HepG2 (cell line): ENCODE measurements at regions not wholly inside any gene's neighbourhood (a gene's known extent, or its start where the extent isn't known, plus 50 kb on each side); places are given as distances from the start of the nearest gene placed in this dataset.

Experiments
- ATAC-seq: fragments of 200-7000 bp; cut with Tn5 transposase; 3 replicates; pipeline ENCODE4 v1.9.1; 2020; ENCODE audit warnings: mild to moderate bottlenecking, moderate library complexity
- BruUV-seq: library from RNA; stranded (reverse); fragments of 400-500 nt; replicated peaks from 2 replicates; lab custom pipeline; 2021; lab: Mats Ljungman, UMichigan
- CTCF ChIA-PET: fragments of 300-600 bp; formaldehyde crosslinking; extraction: SDS; loops from one replicate; lab custom pipeline; 2021; ENCODE audit warnings: low total read pairs, inconsistent platforms, low intra/inter-chr PET ratio; lab: Yijun Ruan, JAX
- POLR2A ChIA-PET: fragments of 350-600 bp; sonication (Branson Sonifier 250); formaldehyde crosslinking; loops from one replicate; lab custom pipeline; 2020; ENCODE audit warnings: antibody characterized with exemption, inconsistent platforms; lab: Yijun Ruan, JAX
- DNase-seq: peaks from one replicate; pipeline ENCODE4 v3.0.0-alpha.2; 2015; ENCODE audit warnings: low spot score
- FAIRE-seq: peaks from 3 replicates; lab custom pipeline; 2011; peaks lifted over from hg19 to GRCh38; lab: Jason Lieb, UNC
- H2AFZ ChIP-seq: one replicate; pipeline ENCODE4 v1.6.1; 2011; ENCODE audit warnings: low read length, inconsistent platforms
- H3K27ac ChIP-seq: fragments of 300-600 bp; 3 replicates; pipeline ENCODE4 v1.8.0; 2011; ENCODE audit warnings: mixed run types, mild to moderate bottlenecking, mixed read lengths, low read length, inconsistent platforms; ENCODE audit not compliant: insufficient read depth; ENCODE audit errors: extremely low read length
- H3K27me3 ChIP-seq, 2 experiments: fragments of 200-600 bp in 1 of 2; 2 replicates in 1 of 2; 3 replicates in 1 of 2; pipeline versions ENCODE4 v1.6.0 to v1.8.0; 2011; ENCODE audit warnings: low read length in 2 of 2, mild to moderate bottlenecking in 2 of 2, moderate library complexity in 2 of 2, inconsistent platforms in 1 of 2; ENCODE audit not compliant: insufficient read depth in 2 of 2, control insufficient read depth in 1 of 2
- H3K36me3 ChIP-seq, 2 experiments: fragments of 200-600 bp in 1 of 2; replicated peaks in 1 of 2; 2 replicates in 1 of 2; 3 replicates in 1 of 2; pipeline versions ENCODE4 v1.5.1 to v1.8.0; 2011; ENCODE audit warnings: low read length in 2 of 2, inconsistent platforms in 1 of 2; ENCODE audit not compliant: insufficient read depth in 2 of 2, control insufficient read depth in 1 of 2
- H3K4me1 ChIP-seq: 2 replicates; pipeline ENCODE4 v1.5.1; 2012; ENCODE audit warnings: low read length, inconsistent platforms; ENCODE audit not compliant: insufficient read depth
- H3K4me2 ChIP-seq: 2 replicates; pipeline ENCODE4 v1.6.0; 2011; ENCODE audit warnings: low read depth, low read length, inconsistent platforms
- H3K4me3 ChIP-seq, 3 experiments: fragments of 200-600 bp in 1 of 3; sonication (generic), shearing (Covaris generic) in 1 of 3; replicated peaks in 1 of 3; 2 replicates each; pipeline ENCODE4 v1.5.1; 2011 to 2016; ENCODE audit warnings: low read length in 3 of 3, inconsistent platforms in 2 of 3, low read depth in 2 of 3, mild to moderate bottlenecking in 2 of 3, control low read depth in 1 of 3, mixed read lengths in 1 of 3; ENCODE audit not compliant: insufficient read depth in 1 of 3
- H3K79me2 ChIP-seq: one replicate; pipeline ENCODE4 v1.6.1; 2011; ENCODE audit warnings: low read length, inconsistent platforms; ENCODE audit not compliant: insufficient read depth
- H3K9ac ChIP-seq: 2 replicates; pipeline ENCODE4 v1.6.0; 2011; ENCODE audit warnings: mild to moderate bottlenecking, low read depth, low read length, inconsistent platforms; ENCODE audit not compliant: insufficient read depth
- H3K9me3 ChIP-seq: 2 replicates; pipeline ENCODE4 v1.5.1; 2012; ENCODE audit warnings: mild to moderate bottlenecking, low read length
- H4K20me1 ChIP-seq: 2 replicates; pipeline ENCODE4 v1.6.0; 2011; ENCODE audit warnings: inconsistent platforms, mild to moderate bottlenecking, low read length, moderate library complexity; ENCODE audit not compliant: insufficient read depth
- HNF4A ChIP-seq: sonication (generic); formaldehyde crosslinking; IDR thresholded peaks from 2 replicates; pipeline ENCODE4 v1.4.0; 2020; ENCODE audit warnings: missing genetic modification reagents
- HNF4G ChIP-seq, 2 experiments: sonication (generic) in 1 of 2; formaldehyde crosslinking in 1 of 2; IDR thresholded peaks; 2 replicates each; pipeline versions ENCODE4 v1.4.0 to v1.6.1; 2011 to 2020; ENCODE audit warnings: borderline replicate concordance in 2 of 2, low read depth in 2 of 2, mild to moderate bottlenecking in 2 of 2, low read length in 1 of 2, missing genetic modification reagents in 1 of 2, moderate library complexity in 1 of 2
- MIER2 ChIP-seq: IDR thresholded peaks from 2 replicates; pipeline ENCODE4 v1.6.1; 2016; ENCODE audit warnings: missing biosample characterization, missing genetic modification reagents
- NFE2 ChIP-seq: sonication (generic); formaldehyde crosslinking; IDR thresholded peaks from 2 replicates; pipeline ENCODE4 v1.4.0; 2020; ENCODE audit warnings: missing genetic modification reagents
- RFXAP ChIP-seq: sonication (generic); formaldehyde crosslinking; IDR thresholded peaks from 2 replicates; pipeline ENCODE4 v1.4.0; 2020; ENCODE audit warnings: missing genetic modification reagents, borderline replicate concordance
- SOX13 ChIP-seq, 3 experiments: fragments of 450-650 bp in 1 of 3; sonication (generic) in 1 of 3; formaldehyde crosslinking in 1 of 3; IDR thresholded peaks in 2 of 3; conservative IDR thresholded peaks in 1 of 3; 2 replicates each; pipeline versions ENCODE4 v1.5.0 to v1.6.1; 2016 to 2020; ENCODE audit warnings: antibody characterized with exemption in 1 of 3, mild to moderate bottlenecking in 1 of 3, missing compliant biosample characterization in 1 of 3, missing genetic modification reagents in 1 of 3, moderate library complexity in 1 of 3
- ZNF354B ChIP-seq: sonication (generic); formaldehyde crosslinking; IDR thresholded peaks from 2 replicates; pipeline ENCODE4 v1.8.0; 2022; ENCODE audit warnings: mild to moderate bottlenecking, missing genetic modification reagents
- ZNF44 ChIP-seq: sonication (generic); formaldehyde crosslinking; IDR thresholded peaks from 2 replicates; pipeline ENCODE4 v1.5.1; 2020; ENCODE audit warnings: mild to moderate bottlenecking, missing genetic modification reagents
- ZNF460 ChIP-seq: sonication (generic); formaldehyde crosslinking; IDR thresholded peaks from 2 replicates; pipeline ENCODE4 v1.5.1; 2020; ENCODE audit warnings: missing genetic modification reagents, mild to moderate bottlenecking, borderline replicate concordance
- ZNF782 ChIP-seq: sonication (generic); formaldehyde crosslinking; IDR thresholded peaks from 2 replicates; pipeline ENCODE4 v1.4.0; 2020; ENCODE audit warnings: missing genetic modification reagents, mild to moderate bottlenecking, borderline replicate concordance
- WGBS: methylation state at CpG from one replicate; pipeline ENCODE4 v1.1.6; 2017; ENCODE audit warnings: low lambda C conversion rate; 5-methylcytosine and 5-hydroxymethylcytosine counted together
- in situ Hi-C: cut with HindIII; loops from 2 replicates; pipeline ENCODE4 v1.10.0; 2017; ENCODE audit warnings: low pct_unique_long_range_greater_than_20kb; ENCODE audit not compliant: extremely low pct_ligation_motif_present
- intact Hi-C: fragments of 100-400 bp; cut with micrococcal nuclease; formaldehyde crosslinking; loops from one replicate; pipeline ENCODE4 v1.10.0; 2022; ENCODE audit not compliant: unreplicated experiment
- TF ChIP-seq, protein P1 (sequence below): sonication (generic); formaldehyde crosslinking; IDR thresholded peaks from 2 replicates; pipeline ENCODE4 v1.4.0; 2020; ENCODE audit warnings: mild to moderate bottlenecking, missing genetic modification reagents, borderline replicate concordance
- TF ChIP-seq, protein P2 (sequence below): sonication (generic); formaldehyde crosslinking; IDR thresholded peaks from 2 replicates; pipeline ENCODE4 v1.4.0; 2020; ENCODE audit warnings: missing genetic modification reagents, mild to moderate bottlenecking, borderline replicate concordance
- TF ChIP-seq, protein P3 (sequence below): sonication (generic); formaldehyde crosslinking; conservative IDR thresholded peaks from 2 replicates; pipeline ENCODE4 v1.5.0; 2020; ENCODE audit warnings: missing genetic modification reagents

DNA sequence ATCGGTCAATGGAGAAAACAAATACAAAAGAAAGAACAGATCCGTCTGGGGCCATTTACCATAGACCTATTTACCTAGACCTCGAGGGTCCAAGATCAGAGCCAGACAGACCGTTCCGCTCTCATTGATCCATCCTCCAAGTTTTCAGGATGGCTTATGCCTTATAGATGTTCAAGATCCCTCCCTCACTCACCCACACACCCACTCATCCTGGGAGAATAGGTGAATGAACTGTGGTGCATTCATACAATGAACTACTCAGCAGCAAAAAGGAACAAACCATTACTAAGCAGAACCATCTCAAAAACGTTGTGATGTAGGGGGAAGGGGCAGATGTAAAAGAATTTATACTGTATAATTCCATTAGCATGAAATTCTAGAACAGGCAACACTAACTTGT is 125.1 kb upstream of the RREB1 start (continued):
- no peak for TF ChIP-seq MIER2 (CRISPR knock-in tag)

DNA sequence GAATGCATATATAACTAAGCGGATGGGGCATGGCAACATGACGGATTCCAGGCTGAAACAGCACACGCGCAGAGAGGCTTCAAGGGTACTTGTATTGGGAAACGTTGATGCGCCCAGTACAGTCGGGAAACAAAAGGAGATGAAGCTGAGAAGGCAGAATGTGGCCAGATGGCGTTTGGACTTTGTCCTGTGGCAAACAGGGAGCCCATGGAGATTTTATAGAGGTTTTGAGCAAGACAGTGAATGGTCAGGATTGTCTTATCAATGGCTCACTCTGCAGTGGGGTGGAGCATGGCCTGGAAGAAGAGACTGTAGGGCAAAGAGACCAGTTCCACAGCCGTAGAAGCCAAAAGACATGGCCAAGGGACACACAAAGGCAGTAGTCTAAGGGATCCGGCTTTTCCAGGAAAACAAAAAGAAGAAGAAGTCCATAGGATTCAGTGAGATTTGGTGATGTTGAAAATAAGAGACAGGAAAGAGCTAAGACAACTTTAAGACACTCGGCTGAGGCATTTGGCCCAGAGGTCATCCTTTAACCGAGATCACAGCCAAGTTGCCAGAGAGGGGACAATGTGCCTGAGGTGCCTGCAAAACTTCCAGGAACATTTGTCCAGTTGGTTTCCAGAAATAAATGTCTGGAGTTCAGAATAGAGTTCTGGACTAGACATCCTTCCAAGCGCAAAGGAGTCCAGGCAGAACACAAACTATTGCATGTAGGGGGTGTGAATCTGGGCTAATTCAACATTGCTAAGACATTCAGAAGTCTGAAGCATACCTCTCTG is 123.0 kb upstream of the RREB1 start:
- CTCF ChIA-PET = no interaction called here
- 43% methylated on average over 13 of the region's 13 CpGs for WGBS
- no peak overlapping the region for H3K4me3 ChIP-seq
- DNase-seq (peak; percentile 38), ATAC-seq (peak; percentile 55), FAIRE-seq (no peak)
- BruUV-seq = no TSS peak
- no peaks in the 10 kb centered on the region for H3K79me2 ChIP-seq
- no peak overlapping the region for H3K4me2 ChIP-seq
- peaks cover 10% of the 10 kb centered on the region for H3K4me1 ChIP-seq
- intact Hi-C loops = no loop called here
- POLR2A ChIA-PET = no interaction called here
- no peak overlapping the region for H3K27ac ChIP-seq
- H3K27me3 ChIP-seq = peaks cover 0 to 18% of the 10 kb centered on the region in 2 experiments; a peak in 2 of 5 replicates
- no peak overlapping the region for H3K9ac ChIP-seq
- no peaks in the 10 kb centered on the region for H3K9me3 ChIP-seq
- H3K36me3 ChIP-seq = no peaks in the 10 kb centered on the region
- H2AFZ ChIP-seq = no peak overlapping the region
- no peaks in the 10 kb centered on the region for H4K20me1 ChIP-seq
- in situ Hi-C loops = no loop called here
- TF ChIP-seq NFE2 (CRISPR knock-in tag) = no peak
- no peak for TF ChIP-seq ZNF782 (CRISPR knock-in tag)
- TF ChIP-seq, protein P1, sequence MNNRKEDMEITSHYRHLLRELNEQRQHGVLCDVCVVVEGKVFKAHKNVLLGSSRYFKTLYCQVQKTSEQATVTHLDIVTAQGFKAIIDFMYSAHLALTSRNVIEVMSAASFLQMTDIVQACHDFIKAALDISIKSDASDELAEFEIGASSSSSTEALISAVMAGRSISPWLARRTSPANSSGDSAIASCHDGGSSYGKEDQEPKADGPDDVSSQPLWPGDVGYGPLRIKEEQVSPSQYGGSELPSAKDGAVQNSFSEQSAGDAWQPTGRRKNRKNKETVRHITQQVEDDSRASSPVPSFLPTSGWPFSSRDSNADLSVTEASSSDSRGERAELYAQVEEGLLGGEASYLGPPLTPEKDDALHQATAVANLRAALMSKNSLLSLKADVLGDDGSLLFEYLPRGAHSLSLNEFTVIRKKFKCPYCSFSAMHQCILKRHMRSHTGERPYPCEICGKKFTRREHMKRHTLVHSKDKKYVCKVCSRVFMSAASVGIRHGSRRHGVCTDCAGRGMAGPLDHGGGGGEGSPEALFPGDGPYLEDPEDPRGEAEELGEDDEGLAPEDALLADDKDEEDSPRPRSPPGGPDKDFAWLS = no peak
- TF ChIP-seq RFXAP (CRISPR knock-in tag) = no peak
- TF ChIP-seq, protein P2, sequence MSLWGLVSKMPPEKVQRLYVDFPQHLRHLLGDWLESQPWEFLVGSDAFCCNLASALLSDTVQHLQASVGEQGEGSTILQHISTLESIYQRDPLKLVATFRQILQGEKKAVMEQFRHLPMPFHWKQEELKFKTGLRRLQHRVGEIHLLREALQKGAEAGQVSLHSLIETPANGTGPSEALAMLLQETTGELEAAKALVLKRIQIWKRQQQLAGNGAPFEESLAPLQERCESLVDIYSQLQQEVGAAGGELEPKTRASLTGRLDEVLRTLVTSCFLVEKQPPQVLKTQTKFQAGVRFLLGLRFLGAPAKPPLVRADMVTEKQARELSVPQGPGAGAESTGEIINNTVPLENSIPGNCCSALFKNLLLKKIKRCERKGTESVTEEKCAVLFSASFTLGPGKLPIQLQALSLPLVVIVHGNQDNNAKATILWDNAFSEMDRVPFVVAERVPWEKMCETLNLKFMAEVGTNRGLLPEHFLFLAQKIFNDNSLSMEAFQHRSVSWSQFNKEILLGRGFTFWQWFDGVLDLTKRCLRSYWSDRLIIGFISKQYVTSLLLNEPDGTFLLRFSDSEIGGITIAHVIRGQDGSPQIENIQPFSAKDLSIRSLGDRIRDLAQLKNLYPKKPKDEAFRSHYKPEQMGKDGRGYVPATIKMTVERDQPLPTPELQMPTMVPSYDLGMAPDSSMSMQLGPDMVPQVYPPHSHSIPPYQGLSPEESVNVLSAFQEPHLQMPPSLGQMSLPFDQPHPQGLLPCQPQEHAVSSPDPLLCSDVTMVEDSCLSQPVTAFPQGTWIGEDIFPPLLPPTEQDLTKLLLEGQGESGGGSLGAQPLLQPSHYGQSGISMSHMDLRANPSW (CRISPR knock-in tag) = no peak
- TF ChIP-seq, protein P3, sequence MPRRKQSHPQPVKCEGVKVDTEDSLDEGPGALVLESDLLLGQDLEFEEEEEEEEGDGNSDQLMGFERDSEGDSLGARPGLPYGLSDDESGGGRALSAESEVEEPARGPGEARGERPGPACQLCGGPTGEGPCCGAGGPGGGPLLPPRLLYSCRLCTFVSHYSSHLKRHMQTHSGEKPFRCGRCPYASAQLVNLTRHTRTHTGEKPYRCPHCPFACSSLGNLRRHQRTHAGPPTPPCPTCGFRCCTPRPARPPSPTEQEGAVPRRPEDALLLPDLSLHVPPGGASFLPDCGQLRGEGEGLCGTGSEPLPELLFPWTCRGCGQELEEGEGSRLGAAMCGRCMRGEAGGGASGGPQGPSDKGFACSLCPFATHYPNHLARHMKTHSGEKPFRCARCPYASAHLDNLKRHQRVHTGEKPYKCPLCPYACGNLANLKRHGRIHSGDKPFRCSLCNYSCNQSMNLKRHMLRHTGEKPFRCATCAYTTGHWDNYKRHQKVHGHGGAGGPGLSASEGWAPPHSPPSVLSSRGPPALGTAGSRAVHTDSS = no peak
- no peak for TF ChIP-seq ZNF44 (CRISPR knock-in tag)
- peak; percentile 48; the same call in 1 of the 2 replicates for TF ChIP-seq HNF4A
- TF ChIP-seq SOX13 (IDR thresholded peaks at IDR 0.05) = no peak
- no peak for TF ChIP-seq SOX13 (CRISPR knock-in tag; conservative IDR thresholded peaks at IDR 0.05 in 1 of 2, IDR thresholded peaks at IDR 0.05 in 1 of 2)
- no peak for TF ChIP-seq ZNF460 (CRISPR knock-in tag)
- no peak for TF ChIP-seq ZNF354B (CRISPR knock-in tag)
- TF ChIP-seq HNF4G (IDR thresholded peaks at IDR 0.05; ENCODE audit: borderline replicate concordance, low read depth, low read length) = peak; percentile 7; the same call in 1 of the 2 replicates
- no peak for TF ChIP-seq HNF4G (CRISPR knock-in tag; IDR thresholded peaks at IDR 0.05; ENCODE audit: borderline replicate concordance, low read depth)
